Germinal center (tissue), 1 donor: ENCODE measurements at regions not wholly inside any gene's neighbourhood (a gene's known extent, or its start where the extent isn't known, plus 50 kb on each side); places are given as distances from the start of the nearest gene placed in this dataset.

Experiments
- DNase-seq: peaks from one replicate; pipeline ENCODE4 v3.0.0; 2012; ENCODE audit warnings: mixed read lengths, low spot score

GRCh38 chr5:68407311-68408239, 192.0 kb downstream of the PIK3R1 start:
- no peak for DNase-seq

- no peak for DNase-seq
These were observed 192.9 kb downstream of the PIK3R1 start for GRCh38 chr5:68408345-68408871.

- DNase-seq = no peak
These were observed 193.7 kb downstream of the PIK3R1 start for GRCh38 chr5:68409259-68409658.

GRCh38 chr5:68411161-68411560, 195.6 kb downstream of the PIK3R1 start:
- DNase-seq = no peak

- DNase-seq = no peak
These were observed 199.9 kb downstream of the PIK3R1 start for GRCh38 chr5:68415177-68416085.

- no peak for DNase-seq
These were observed 201.2 kb downstream of the PIK3R1 start for GRCh38 chr5:68416714-68417113.

GRCh38 chr5:68418201-68418600, 202.6 kb downstream of the PIK3R1 start:
- DNase-seq = no peak

GRCh38 chr5:68418680-68419079, 203.1 kb downstream of the PIK3R1 start:
- no peak for DNase-seq

- DNase-seq = no peak
These were observed 203.6 kb downstream of the PIK3R1 start for GRCh38 chr5:68419081-68419636.

GRCh38 chr5:68419637-68420452, 204.3 kb downstream of the PIK3R1 start:
- DNase-seq = no peak

GRCh38 chr5:68420476-68421344, 205.2 kb downstream of the PIK3R1 start:
- DNase-seq = no peak

- no peak for DNase-seq
These were observed 206.1 kb downstream of the PIK3R1 start for GRCh38 chr5:68421485-68422220.

GRCh38 chr5:68423154-68423811, 207.7 kb downstream of the PIK3R1 start:
- DNase-seq = no peak

- DNase-seq = no peak
These were observed 209.4 kb downstream of the PIK3R1 start for GRCh38 chr5:68424799-68425537.

GRCh38 chr5:68426586-68426985, 211.0 kb downstream of the PIK3R1 start:
- no peak for DNase-seq

GRCh38 chr5:68428231-68428811, 212.8 kb downstream of the PIK3R1 start:
- no peak for DNase-seq

- no peak for DNase-seq
These were observed 214.0 kb downstream of the PIK3R1 start for GRCh38 chr5:68429510-68429909.

GRCh38 chr5:68430279-68430678, 214.7 kb downstream of the PIK3R1 start:
- no peak for DNase-seq
